ENCODE measurements at regions not wholly inside any gene's neighbourhood (a gene's known extent, or its start where the extent isn't known, plus 50 kb on each side); places are given as distances from the start of the nearest gene placed in this dataset.

DNA sequence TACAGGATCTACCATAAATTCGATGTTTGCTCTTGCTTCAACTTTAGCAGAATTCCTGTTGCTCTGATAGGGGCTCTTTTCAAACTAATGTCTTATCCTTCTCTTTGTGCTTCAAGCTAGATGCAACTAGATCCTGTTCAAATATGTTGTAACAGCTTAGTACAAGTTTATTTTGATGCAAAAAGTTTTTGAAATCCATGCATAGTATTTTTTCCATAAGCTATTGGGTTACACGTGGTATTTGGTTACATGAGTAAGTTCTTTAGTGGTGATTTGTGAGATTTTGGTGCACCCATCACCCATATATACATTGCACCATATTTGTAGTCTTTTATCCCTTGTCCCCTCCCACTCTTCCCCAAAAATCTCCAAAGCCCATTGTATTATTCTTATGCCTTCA is 907.7 kb downstream of the LTN1 start:
- 72% methylated on average over 2 of the region's 2 CpGs for WGBS

GRCh38 chr21:28083350-28083749 is 909.3 kb downstream of the LTN1 start:
- TF ChIP-seq POLR2A (IDR thresholded peaks at IDR 0.05) (no peak), POLR2AphosphoS5 (IDR thresholded peaks at IDR 0.05) (no peak), EP300 (IDR thresholded peaks at IDR 0.05) (no peak), CTCF (IDR thresholded peaks at IDR 0.05) (no peak)
- Histone ChIP-seq H3K36me3 (no peaks in the 10 kb centered on the region), H3K4me1 (no peaks in the 10 kb centered on the region), H3K9me3 (no peaks in the 10 kb centered on the region), H3K4me3 (no peak overlapping the region), H3K27me3 (no peaks in the 10 kb centered on the region), H3K27ac (no peak overlapping the region)
- 92% methylated on average over 3 of the region's 3 CpGs for WGBS
- no peak for DNase-seq (ENCODE audit: low spot score in 2 of 2)

More for the DNA sequence above, 907.7 kb downstream of the LTN1 start:
- H3K4me1 ChIP-seq, result no peaks in the 10 kb centered on the region
- H3K36me3 ChIP-seq, result no peaks in the 10 kb centered on the region
- H3K4me3 ChIP-seq, result no peak overlapping the region
- DNase-seq (ENCODE audit: low spot score in 2 of 2), result no peak
- no peaks in the 10 kb centered on the region for H3K27me3 ChIP-seq
- H3K9me3 ChIP-seq, result no peaks in the 10 kb centered on the region
- no peak overlapping the region for H3K27ac ChIP-seq
- TF ChIP-seq CTCF (IDR thresholded peaks at IDR 0.05) (no peak), EP300 (IDR thresholded peaks at IDR 0.05) (no peak), POLR2A (IDR thresholded peaks at IDR 0.05) (no peak), POLR2AphosphoS5 (IDR thresholded peaks at IDR 0.05) (no peak)

DNA sequence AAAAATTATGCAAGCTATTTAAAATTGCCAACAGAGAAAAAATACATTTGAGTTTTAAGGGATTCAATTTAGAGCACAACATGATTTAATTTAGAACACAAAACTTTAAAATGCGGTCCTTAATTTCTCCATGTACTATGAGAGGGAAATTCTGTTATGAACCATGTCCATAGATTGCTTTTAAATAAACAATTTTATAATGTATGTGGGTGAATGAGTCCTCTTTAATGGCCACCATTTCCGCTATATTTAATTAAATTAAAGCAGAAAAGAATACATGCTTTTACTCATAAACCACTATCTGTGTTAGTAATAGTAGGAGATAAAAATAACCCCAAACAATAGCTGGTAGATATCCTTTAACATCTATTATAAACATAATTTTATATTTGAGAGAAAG is 914.6 kb downstream of the LTN1 start:
- H3K27ac ChIP-seq, result no peak overlapping the region
- no peak for DNase-seq (ENCODE audit: low spot score in 2 of 2)
- H3K36me3 ChIP-seq, result no peaks in the 10 kb centered on the region
- TF ChIP-seq POLR2AphosphoS5 (IDR thresholded peaks at IDR 0.05) (no peak), EP300 (IDR thresholded peaks at IDR 0.05) (no peak), CTCF (IDR thresholded peaks at IDR 0.05) (no peak), POLR2A (IDR thresholded peaks at IDR 0.05) (no peak)
- WGBS, result 92% methylated on average over 2 of the region's 2 CpGs
- H3K9me3 ChIP-seq, result no peaks in the 10 kb centered on the region
- H3K4me1 ChIP-seq, result no peaks in the 10 kb centered on the region
- H3K4me3 ChIP-seq, result no peak overlapping the region
- H3K27me3 ChIP-seq, result no peaks in the 10 kb centered on the region

DNA sequence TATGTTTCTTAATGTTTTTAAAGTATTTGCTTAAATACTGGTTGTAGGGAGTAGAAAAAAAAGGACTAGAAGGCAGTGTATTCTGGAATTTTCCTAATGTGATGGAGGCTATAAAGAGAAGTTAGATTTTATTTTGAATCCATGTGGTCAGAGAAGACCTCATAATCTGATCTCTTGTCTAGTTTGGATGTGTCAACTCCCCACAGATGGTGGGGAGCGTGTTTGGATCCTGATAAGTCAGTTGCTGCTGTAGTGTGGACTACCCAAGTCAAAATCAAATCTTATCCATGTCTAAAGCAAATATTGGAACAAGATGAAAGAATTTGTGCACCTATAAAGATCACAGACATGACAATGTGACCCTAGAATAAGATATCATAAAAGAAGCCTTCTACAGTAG is 918.0 kb downstream of the LTN1 start:
- Histone ChIP-seq H3K9me3 (no peaks in the 10 kb centered on the region), H3K4me3 (no peak overlapping the region), H3K36me3 (no peaks in the 10 kb centered on the region), H3K27ac (no peak overlapping the region), H3K27me3 (no peaks in the 10 kb centered on the region), H3K4me1 (no peaks in the 10 kb centered on the region)
- no peak for DNase-seq (ENCODE audit: low spot score in 2 of 2)
- no peak for TF ChIP-seq POLR2A (IDR thresholded peaks at IDR 0.05)
- no peak for TF ChIP-seq POLR2AphosphoS5 (IDR thresholded peaks at IDR 0.05)
- no peak for TF ChIP-seq EP300 (IDR thresholded peaks at IDR 0.05)
- TF ChIP-seq CTCF (IDR thresholded peaks at IDR 0.05), result no peak
- WGBS, result 0% methylated on average over 1 of the region's 1 CpG

DNA sequence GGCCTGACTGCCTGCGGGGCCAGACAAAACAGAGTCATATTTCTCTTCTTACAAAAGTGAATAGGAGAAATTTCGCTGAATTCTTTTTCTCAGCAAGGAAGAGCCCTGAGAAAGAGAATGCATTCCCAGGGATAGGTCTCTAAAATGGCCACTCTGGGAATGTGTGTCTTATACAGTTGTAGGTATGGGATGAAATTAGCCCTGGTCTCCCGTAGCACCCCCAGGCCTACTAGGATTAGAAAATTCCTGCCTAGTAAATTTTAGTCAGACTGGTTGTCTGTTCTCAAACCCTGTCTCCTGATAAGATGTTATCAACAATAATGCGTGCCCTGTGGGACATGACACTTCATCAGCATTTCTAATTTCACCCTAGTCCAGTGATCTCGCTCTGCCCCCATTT is 920.1 kb downstream of the LTN1 start:
- H3K4me3 ChIP-seq, result no peak overlapping the region
- H3K9me3 ChIP-seq, result no peaks in the 10 kb centered on the region
- 70% methylated on average over 5 of the region's 5 CpGs for WGBS
- TF ChIP-seq POLR2A (IDR thresholded peaks at IDR 0.05), result no peak
- TF ChIP-seq POLR2AphosphoS5 (IDR thresholded peaks at IDR 0.05), result no peak
- TF ChIP-seq EP300 (IDR thresholded peaks at IDR 0.05), result no peak
- TF ChIP-seq CTCF (IDR thresholded peaks at IDR 0.05), result no peak
- H3K27me3 ChIP-seq, result no peaks in the 10 kb centered on the region
- H3K36me3 ChIP-seq, result no peaks in the 10 kb centered on the region
- no peaks in the 10 kb centered on the region for H3K4me1 ChIP-seq
- no peak overlapping the region for H3K27ac ChIP-seq
- DNase-seq (ENCODE audit: low spot score in 2 of 2), result no peak

Measured in suprapubic skin (tissue), 4 donors.